ENCODE measurements at regions not wholly inside any gene's neighbourhood (a gene's known extent, or its start where the extent isn't known, plus 50 kb on each side); places are given as distances from the start of the nearest gene placed in this dataset.
A peak's percentile ranks its signal among the peaks of the same experiment; 100 is the strongest.

DNA sequence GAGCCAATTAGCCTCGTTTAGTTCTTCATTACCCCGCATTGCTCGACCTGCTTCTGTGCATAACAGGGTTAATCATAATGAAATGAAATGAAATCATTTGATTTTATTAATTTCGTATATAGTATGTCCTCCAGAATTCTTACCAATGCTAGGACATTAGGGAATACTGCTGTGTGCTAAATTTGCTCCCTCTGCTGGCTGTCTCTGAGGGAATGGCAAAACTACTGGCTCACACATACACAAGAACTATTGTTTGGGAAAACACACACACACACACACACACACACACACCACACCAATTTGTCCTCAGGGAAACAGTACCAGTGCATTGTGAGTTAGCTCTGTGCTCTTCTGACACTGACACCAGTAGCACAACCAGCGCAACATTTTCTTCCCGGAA is 273.3 kb upstream of the TCF4 start:
- DNase-seq (ENCODE audit: low read depth), result no peak
- no peak overlapping the region for H3K4me3 ChIP-seq (ENCODE audit: low read depth, low read length)

DNA sequence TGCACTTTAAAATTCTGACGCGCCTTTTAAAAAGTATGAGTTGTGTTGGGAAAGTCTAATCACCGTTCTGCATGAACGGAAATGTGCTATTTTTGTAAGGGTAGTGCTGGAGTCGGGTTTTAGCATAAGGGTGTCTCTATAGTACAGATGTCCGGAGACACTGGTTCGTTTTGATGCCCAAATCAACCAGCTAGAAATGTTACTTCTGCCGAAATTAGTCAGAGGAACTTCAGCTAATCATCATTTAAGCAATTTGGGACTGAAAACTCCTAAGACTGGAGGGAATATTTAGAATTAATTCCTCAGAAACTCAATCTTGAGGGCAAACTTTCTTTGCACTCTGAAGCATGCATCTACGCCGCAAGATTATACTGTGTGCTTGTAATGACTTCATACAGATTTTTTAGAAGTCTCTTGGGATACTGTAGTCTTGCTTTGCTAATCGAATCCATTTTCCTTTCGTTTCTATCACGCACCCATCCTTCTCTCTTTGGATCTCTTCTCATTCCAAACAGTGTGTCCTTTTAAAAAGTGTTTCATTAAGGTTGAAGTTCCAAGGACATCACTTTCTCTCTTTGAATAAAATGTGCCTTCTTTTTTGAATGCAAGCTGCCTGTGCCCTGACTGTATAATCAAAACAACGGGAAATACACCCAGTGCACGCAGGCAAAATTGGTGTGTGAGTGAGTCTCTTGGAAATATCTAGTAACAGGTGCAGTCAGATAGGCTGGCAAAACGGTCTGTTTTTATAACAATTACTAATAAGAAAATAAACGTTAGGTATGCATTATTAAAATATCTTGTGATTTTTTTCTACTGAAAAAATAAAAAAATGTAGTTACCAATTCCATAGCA is 270.9 kb upstream of the TCF4 start:
- DNase-seq (ENCODE audit: low read depth), result no peak
- peak overlapping the region; percentile 35 for H3K4me3 ChIP-seq (ENCODE audit: low read depth, low read length)

GRCh38 chr18:55857956-55858355 is 270.0 kb upstream of the TCF4 start:
- DNase-seq (ENCODE audit: low read depth), result no peak

DNA sequence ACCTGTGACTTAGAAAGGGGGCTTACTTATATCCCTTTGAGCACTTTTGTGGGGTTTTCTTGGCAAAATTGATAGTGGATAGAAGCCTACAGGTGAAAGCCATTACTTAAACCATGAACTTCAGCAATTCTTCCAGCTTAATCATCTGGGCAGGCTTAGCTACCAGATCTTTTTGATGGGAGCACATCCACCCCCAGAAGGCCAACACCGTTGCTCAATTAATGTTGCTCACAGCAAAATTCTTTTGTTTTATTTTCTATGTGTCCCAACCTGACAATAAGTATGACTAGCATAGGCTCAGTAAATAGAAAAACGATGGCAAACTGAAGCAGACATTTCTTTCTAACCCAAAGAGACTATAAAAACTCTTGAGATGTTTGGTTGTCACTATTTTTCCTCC is 269.4 kb upstream of the TCF4 start:
- DNase-seq (ENCODE audit: low read depth), result no peak

More at GRCh38 chr18:55857956-55858355, 270.0 kb upstream of the TCF4 start:
- no peak overlapping the region for H3K4me3 ChIP-seq (ENCODE audit: low read depth, low read length)

DNA sequence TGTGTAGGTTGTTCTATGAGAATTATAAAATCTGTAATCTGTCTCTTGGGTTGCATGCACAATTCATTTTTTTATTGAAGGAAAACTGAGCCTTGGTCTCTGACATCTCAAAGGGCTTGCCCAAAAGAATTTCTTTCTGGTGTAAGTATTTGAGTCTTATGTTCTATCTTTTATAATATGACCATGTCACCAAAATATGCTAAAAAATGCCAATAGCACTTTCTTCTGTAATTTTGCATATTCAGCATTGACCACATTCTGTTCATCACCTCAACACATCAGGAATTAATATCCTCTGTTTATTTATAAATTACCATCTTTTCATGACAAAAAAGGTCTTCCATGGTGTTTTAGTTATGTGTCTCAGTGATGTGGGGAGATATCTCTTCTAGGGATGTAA is 268.7 kb upstream of the TCF4 start:
- DNase-seq (ENCODE audit: low read depth), result no peak
- no peak overlapping the region for H3K4me3 ChIP-seq (ENCODE audit: low read depth, low read length)

More for the DNA sequence above, 269.4 kb upstream of the TCF4 start:
- no peak overlapping the region for H3K4me3 ChIP-seq (ENCODE audit: low read depth, low read length)

- DNase-seq (ENCODE audit: low read depth), result no peak
These were observed 268.2 kb upstream of the TCF4 start for GRCh38 chr18:55856229-55856628.

GRCh38 chr18:55853268-55853667 is 265.3 kb upstream of the TCF4 start:
- H3K4me3 ChIP-seq (ENCODE audit: low read depth, low read length), result no peak overlapping the region
- no peak for DNase-seq (ENCODE audit: low read depth)

More at GRCh38 chr18:55856229-55856628, 268.2 kb upstream of the TCF4 start:
- no peak overlapping the region for H3K4me3 ChIP-seq (ENCODE audit: low read depth, low read length)

GRCh38 chr18:55850904-55851303 is 262.9 kb upstream of the TCF4 start:
- no peak overlapping the region for H3K4me3 ChIP-seq (ENCODE audit: low read depth, low read length)
- no peak for DNase-seq (ENCODE audit: low read depth)

DNA sequence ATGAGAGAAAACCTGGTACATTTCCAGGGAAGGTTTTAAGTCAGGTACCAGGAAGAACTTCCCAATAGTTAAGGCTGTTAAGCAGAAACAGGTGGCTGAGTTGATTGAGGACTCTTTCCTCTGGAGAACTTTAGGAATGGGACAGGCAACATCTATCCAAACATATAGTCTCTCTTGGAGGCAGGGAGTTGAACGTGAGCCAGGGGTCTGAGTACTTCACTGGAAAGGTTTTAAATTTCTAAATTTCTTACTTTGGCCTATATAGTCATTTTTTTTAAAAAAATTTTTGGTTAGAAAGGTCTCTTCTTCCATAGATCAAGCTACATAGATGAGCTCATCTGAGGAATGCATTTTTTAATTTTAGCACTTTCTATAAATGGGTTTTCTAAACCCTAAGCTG is 261.4 kb upstream of the TCF4 start:
- no peak for DNase-seq (ENCODE audit: low read depth)
- H3K4me3 ChIP-seq (ENCODE audit: low read depth, low read length), result no peak overlapping the region

GRCh38 chr18:55847960-55848359 is 260.0 kb upstream of the TCF4 start:
- no peak overlapping the region for H3K4me3 ChIP-seq (ENCODE audit: low read depth, low read length)
- DNase-seq (ENCODE audit: low read depth), result no peak

- DNase-seq (ENCODE audit: low read depth), result no peak
- H3K4me3 ChIP-seq (ENCODE audit: low read depth, low read length), result no peak overlapping the region
These were observed 257.2 kb upstream of the TCF4 start for GRCh38 chr18:55845221-55845620.

- no peak overlapping the region for H3K4me3 ChIP-seq (ENCODE audit: low read depth, low read length)
- DNase-seq (ENCODE audit: low read depth), result no peak
These were observed 256.4 kb upstream of the TCF4 start for GRCh38 chr18:55844382-55844781.

- no peak overlapping the region for H3K4me3 ChIP-seq (ENCODE audit: low read depth, low read length)
- no peak for DNase-seq (ENCODE audit: low read depth)
These were observed 253.3 kb upstream of the TCF4 start for GRCh38 chr18:55841314-55841713.

GRCh38 chr18:55840601-55841170 is 252.7 kb upstream of the TCF4 start:
- no peak for DNase-seq (ENCODE audit: low read depth)
- no peak overlapping the region for H3K4me3 ChIP-seq (ENCODE audit: low read depth, low read length)

DNA sequence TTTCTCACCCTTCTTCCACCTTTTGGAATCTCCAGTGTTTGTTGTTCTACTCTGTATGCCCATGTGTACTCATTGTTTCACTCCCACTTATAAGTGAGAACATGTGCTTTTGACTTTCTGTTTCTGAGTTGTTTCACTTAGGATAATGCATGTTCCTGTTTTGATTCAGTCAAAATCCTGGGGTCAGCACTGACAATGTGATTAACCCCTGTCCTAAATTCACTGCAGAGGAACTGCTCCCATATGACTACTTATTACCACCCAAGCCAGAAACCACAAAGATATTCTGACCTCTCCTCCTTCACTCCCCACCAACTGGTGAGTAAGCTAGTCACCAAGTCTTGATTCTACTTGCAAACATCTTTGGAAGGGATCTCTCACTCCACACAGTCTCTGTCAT is 251.4 kb upstream of the TCF4 start:
- no peak overlapping the region for H3K4me3 ChIP-seq (ENCODE audit: low read depth, low read length)
- peak; percentile 82 for DNase-seq (ENCODE audit: low read depth)

- no peak overlapping the region for H3K4me3 ChIP-seq (ENCODE audit: low read depth, low read length)
- DNase-seq (ENCODE audit: low read depth), result no peak
These were observed 250.8 kb upstream of the TCF4 start for GRCh38 chr18:55838841-55839240.

GRCh38 chr18:55838319-55838718 is 250.3 kb upstream of the TCF4 start:
- DNase-seq (ENCODE audit: low read depth), result no peak
- H3K4me3 ChIP-seq (ENCODE audit: low read depth, low read length), result no peak overlapping the region

GRCh38 chr18:55833543-55833942 is 245.6 kb upstream of the TCF4 start:
- no peak overlapping the region for H3K4me3 ChIP-seq (ENCODE audit: low read depth, low read length)
- peak; percentile 94 for DNase-seq (ENCODE audit: low read depth)

DNA sequence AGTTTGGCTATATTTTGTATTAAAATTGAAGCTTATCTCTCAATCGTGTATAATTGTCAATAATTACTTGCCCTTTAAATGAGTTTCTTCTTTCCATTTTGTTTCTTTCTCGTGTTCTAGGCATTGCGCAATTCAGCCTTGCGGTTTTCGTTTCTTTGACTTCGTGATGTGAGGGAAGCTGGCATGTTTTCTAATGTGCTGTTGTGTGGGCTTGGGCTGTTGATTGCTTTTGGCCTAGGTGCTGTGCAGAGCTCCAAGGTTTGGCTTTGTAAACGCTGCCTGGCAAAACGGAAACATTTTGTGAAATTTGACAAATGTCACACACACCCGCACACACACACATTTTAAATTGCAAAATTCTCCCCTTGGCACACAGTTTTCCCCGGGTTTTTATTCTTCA is 242.6 kb upstream of the TCF4 start:
- no peak for DNase-seq (ENCODE audit: low read depth)
- no peak overlapping the region for H3K4me3 ChIP-seq (ENCODE audit: low read depth, low read length)

DNA sequence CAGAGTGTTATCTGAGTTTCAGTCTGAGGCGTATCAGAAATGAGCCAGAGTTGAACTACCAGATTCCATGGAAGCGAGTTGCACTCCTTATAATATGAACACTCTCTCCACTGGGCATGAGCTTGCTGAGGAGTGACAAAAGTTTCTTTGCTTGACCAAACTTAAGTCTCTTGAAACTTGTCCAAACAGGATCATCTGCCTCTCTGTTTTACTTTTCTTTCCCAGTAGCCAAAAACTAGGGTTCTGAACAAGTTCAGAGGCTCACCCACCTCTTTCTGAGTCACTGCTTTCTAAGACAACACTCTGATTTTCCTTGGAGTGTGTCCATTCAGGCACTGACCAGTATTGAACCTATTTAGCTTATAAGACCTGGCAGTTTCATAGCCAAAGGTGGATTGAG is 233.2 kb upstream of the TCF4 start:
- peak; percentile 52 for DNase-seq (ENCODE audit: low read depth)
- no peak overlapping the region for H3K4me3 ChIP-seq (ENCODE audit: low read depth, low read length)

- H3K4me3 ChIP-seq (ENCODE audit: low read depth, low read length), result no peak overlapping the region
- no peak for DNase-seq (ENCODE audit: low read depth)
These were observed 231.5 kb upstream of the TCF4 start for GRCh38 chr18:55819448-55819847.

All from skeletal muscle cell (primary cell).